MM.1S (cell line): ENCODE measurements at regions not wholly inside any gene's neighbourhood (a gene's known extent, or its start where the extent isn't known, plus 50 kb on each side); places are given as distances from the start of the nearest gene placed in this dataset.

Experiments used
- DNase-seq: peaks from one replicate; pipeline ENCODE4 v3.0.0-alpha.2; 2015
- H2AFZ ChIP-seq: fragments of 300-600 bp; sonication (generic); 2 replicates; pipeline ENCODE4 v1.6.0; 2016; ENCODE audit warnings: antibody characterized with exemption, low read length
- H3F3A ChIP-seq: fragments of 300-600 bp; sonication (generic); 2 replicates; pipeline ENCODE4 v1.6.1; 2016; ENCODE audit warnings: mild to moderate bottlenecking, antibody characterized with exemption, low read length, moderate library complexity, mixed read lengths; ENCODE audit not compliant: insufficient read depth
- H3K27ac ChIP-seq: fragments of 300-600 bp; sonication (generic); 2 replicates; pipeline ENCODE4 v1.5.1; 2016; ENCODE audit warnings: mild to moderate bottlenecking, low read length
- H3K27me3 ChIP-seq: fragments of 300-600 bp; sonication (generic); replicated peaks from 2 replicates; pipeline ENCODE4 v1.6.0; 2016; ENCODE audit warnings: low read length; ENCODE audit not compliant: insufficient read depth
- H3K36me3 ChIP-seq: fragments of 300-600 bp; sonication (generic); replicated peaks from 2 replicates; pipeline ENCODE4 v1.6.1; 2016; ENCODE audit warnings: mild to moderate bottlenecking, low read length, mixed read lengths; ENCODE audit not compliant: insufficient read depth
- H3K4me1 ChIP-seq: fragments of 300-600 bp; sonication (generic); 2 replicates; pipeline ENCODE4 v1.6.1; 2016; ENCODE audit warnings: low read length, mixed read lengths
- H3K4me2 ChIP-seq: fragments of 300-600 bp; sonication (generic); 2 replicates; pipeline ENCODE4 v1.6.0; 2016; ENCODE audit warnings: low read depth, low read length
- H3K4me3 ChIP-seq: fragments of 300-600 bp; sonication (generic); 2 replicates; pipeline ENCODE4 v1.5.1; 2016; ENCODE audit warnings: low read length, mixed read lengths
- H3K79me2 ChIP-seq: fragments of 300-600 bp; sonication (generic); 2 replicates; pipeline ENCODE4 v1.6.1; 2016; ENCODE audit warnings: mixed run types, low read length, mixed read lengths
- H3K9ac ChIP-seq: fragments of 300-600 bp; sonication (generic); 2 replicates; pipeline ENCODE4 v1.6.1; 2016; ENCODE audit warnings: low read length, mixed read lengths
- H3K9me2 ChIP-seq: fragments of 300-600 bp; sonication (generic); replicated peaks from 2 replicates; pipeline ENCODE4 v1.6.1; 2016; ENCODE audit warnings: mild to moderate bottlenecking, low read length, mixed read lengths; ENCODE audit not compliant: insufficient read depth
- H3K9me3 ChIP-seq: fragments of 300-600 bp; sonication (generic); replicated peaks from 2 replicates; pipeline ENCODE4 v1.6.1; 2016; ENCODE audit warnings: mild to moderate bottlenecking, low read length, mixed read lengths; ENCODE audit not compliant: insufficient read depth
- H4K20me1 ChIP-seq: fragments of 300-600 bp; sonication (generic); 2 replicates; pipeline ENCODE4 v1.6.1; 2016; ENCODE audit warnings: mild to moderate bottlenecking, low read length, moderate library complexity, mixed read lengths; ENCODE audit not compliant: insufficient read depth
- EZH2 ChIP-seq: fragments of 300-600 bp; sonication (generic); optimal IDR thresholded peaks from 2 replicates; pipeline ENCODE3; 2017; ENCODE audit warnings: low read depth, mild to moderate bottlenecking, antibody characterized with exemption, low read length, mixed read lengths
- EZH2phosphoT487 ChIP-seq: fragments of 300-600 bp; sonication (generic); IDR thresholded peaks from 2 replicates; pipeline ENCODE4 v1.6.1; 2018; ENCODE audit warnings: antibody characterized with exemption, low read length
- TF ChIP-seq, protein P1 (sequence below): fragments of 300-600 bp; sonication (generic); IDR thresholded peaks from 2 replicates; pipeline ENCODE4 v1.5.1; 2016; ENCODE audit warnings: antibody characterized with exemption, low read length, mixed read lengths

DNA sequence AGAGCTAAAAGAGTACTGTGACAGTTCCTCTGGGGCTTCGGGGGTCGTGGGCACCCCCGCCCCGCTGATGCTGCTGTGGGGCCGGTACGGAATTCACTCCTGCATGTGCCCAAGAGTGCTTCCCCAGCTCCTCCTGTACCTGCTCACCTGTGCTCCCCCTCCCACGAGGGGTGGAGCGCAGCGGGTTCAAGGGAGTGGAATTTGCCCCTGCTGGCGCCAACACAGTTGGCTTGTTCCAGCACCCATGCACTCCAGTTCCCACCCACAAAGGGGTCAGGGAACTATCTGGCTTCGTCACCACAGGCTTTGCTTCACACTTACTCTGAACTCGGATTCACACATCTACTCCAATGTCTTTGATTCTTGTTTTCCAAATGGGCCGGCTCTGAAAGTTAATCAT, 1086.9 kb upstream of the CDH6 start:
- Histone ChIP-seq H3K79me2 (no peaks in the 10 kb centered on the region), H3K9me3 (no peaks in the 10 kb centered on the region), H3K9me2 (no peaks in the 10 kb centered on the region), H2AFZ (no peak overlapping the region), H3K4me1 (no peaks in the 10 kb centered on the region), H3K27me3 (no peaks in the 10 kb centered on the region), H3K27ac (no peak overlapping the region), H3K4me3 (no peak overlapping the region), H3K4me2 (no peak overlapping the region), H3F3A (no peaks in the 10 kb centered on the region), H3K9ac (no peak overlapping the region), H4K20me1 (no peaks in the 10 kb centered on the region), H3K36me3 (no peaks in the 10 kb centered on the region)
- no peak for DNase-seq
- TF ChIP-seq, protein P1, sequence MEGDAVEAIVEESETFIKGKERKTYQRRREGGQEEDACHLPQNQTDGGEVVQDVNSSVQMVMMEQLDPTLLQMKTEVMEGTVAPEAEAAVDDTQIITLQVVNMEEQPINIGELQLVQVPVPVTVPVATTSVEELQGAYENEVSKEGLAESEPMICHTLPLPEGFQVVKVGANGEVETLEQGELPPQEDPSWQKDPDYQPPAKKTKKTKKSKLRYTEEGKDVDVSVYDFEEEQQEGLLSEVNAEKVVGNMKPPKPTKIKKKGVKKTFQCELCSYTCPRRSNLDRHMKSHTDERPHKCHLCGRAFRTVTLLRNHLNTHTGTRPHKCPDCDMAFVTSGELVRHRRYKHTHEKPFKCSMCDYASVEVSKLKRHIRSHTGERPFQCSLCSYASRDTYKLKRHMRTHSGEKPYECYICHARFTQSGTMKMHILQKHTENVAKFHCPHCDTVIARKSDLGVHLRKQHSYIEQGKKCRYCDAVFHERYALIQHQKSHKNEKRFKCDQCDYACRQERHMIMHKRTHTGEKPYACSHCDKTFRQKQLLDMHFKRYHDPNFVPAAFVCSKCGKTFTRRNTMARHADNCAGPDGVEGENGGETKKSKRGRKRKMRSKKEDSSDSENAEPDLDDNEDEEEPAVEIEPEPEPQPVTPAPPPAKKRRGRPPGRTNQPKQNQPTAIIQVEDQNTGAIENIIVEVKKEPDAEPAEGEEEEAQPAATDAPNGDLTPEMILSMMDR: no peak
- TF ChIP-seq EZH2phosphoT487 (no peak), EZH2 (no peak)

DNA sequence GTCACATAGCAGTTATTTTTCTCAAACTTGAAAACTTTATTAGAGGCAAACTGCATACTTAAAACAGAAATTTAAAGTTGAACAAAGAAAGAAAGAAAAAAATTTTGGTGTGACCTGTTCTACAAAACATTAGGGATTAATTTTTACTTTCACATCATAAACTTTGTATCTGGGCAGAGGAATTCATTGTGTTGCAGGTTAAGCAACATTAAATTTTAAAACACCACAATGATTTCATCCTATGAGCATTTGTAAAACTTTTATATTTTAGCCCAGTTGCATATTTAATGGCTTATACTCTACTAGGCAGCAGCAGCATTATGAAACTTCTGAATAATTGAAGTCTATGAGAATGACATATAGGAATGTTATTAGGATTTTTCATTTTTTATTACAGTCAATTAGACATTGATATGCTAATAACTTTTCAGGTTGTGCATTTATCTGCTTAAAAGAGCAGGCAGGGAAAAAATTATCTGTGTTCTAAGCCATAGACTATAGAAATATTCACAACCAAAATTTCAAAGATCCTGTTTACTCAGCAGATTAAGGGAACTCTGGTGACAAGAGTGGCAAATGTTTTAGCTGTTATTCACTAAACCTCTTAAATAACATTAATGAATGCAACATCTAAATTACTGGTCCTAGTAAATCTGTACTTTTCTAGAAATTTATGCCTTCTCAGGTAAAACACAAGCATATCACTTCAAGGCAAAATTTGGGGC, 1088.5 kb upstream of the CDH6 start:
- H4K20me1 ChIP-seq: no peaks in the 10 kb centered on the region
- no peaks in the 10 kb centered on the region for H3K36me3 ChIP-seq
- H3K9ac ChIP-seq: no peak overlapping the region
- no peak for DNase-seq
- no peak overlapping the region for H2AFZ ChIP-seq
- H3K27ac ChIP-seq: no peak overlapping the region
- H3K9me2 ChIP-seq: no peaks in the 10 kb centered on the region
- H3F3A ChIP-seq: no peaks in the 10 kb centered on the region
- H3K4me1 ChIP-seq: no peaks in the 10 kb centered on the region
- TF ChIP-seq, protein P1: no peak
- no peak for TF ChIP-seq EZH2phosphoT487
- no peak for TF ChIP-seq EZH2
- H3K79me2 ChIP-seq: no peaks in the 10 kb centered on the region
- no peak overlapping the region for H3K4me2 ChIP-seq
- no peaks in the 10 kb centered on the region for H3K9me3 ChIP-seq
- H3K27me3 ChIP-seq: no peaks in the 10 kb centered on the region
- no peak overlapping the region for H3K4me3 ChIP-seq

DNA sequence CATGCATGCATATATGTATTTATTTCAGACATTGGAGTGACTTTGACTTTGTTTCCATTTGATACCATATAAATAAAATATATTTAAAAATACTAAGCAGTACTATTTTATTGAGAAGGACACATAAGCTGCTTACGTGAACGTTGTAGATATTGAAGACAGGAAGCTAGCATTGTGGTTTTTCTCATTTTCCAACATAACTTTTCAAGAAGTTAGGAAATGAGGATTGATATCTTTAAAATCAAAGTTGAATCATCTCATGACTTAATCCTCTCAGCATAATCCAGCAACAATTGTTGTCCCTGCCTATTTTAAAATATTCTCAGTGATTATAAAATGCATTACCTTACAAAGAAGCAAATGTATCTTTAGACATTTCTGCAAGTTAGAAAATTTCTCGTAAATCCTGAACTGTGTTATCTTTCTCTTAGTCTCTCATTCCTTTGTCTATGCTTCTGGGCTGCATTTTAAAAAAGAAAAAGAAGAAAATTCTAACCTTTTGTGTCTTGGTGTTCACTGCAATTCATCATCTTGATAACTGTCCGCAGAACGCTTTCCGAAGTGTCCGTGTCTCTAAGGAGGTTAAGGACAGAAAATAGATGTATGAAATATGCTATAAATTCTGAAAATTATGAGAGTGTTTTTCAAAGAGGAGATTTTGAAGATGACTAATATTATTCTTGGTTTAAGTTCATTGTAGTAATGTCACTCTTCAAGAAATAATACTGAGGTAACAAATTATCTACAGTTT, 1089.9 kb upstream of the CDH6 start:
- Histone ChIP-seq H2AFZ (no peak overlapping the region), H3K79me2 (no peaks in the 10 kb centered on the region), H3K36me3 (no peaks in the 10 kb centered on the region), H4K20me1 (no peaks in the 10 kb centered on the region), H3K4me1 (no peaks in the 10 kb centered on the region), H3K9me3 (no peaks in the 10 kb centered on the region), H3K27ac (no peak overlapping the region), H3K4me3 (no peak overlapping the region), H3K4me2 (no peak overlapping the region), H3K9ac (no peak overlapping the region), H3K27me3 (no peaks in the 10 kb centered on the region), H3F3A (no peaks in the 10 kb centered on the region), H3K9me2 (no peaks in the 10 kb centered on the region)
- TF ChIP-seq, protein P1: no peak
- TF ChIP-seq EZH2 (no peak), EZH2phosphoT487 (no peak)
- DNase-seq: no peak
